ENCODE measurements at regions not wholly inside any gene's neighbourhood (a gene's known extent, or its start where the extent isn't known, plus 50 kb on each side); places are given as distances from the start of the nearest gene placed in this dataset.
"Not testable (repeated sequence)": the region's sequence is repeated elsewhere in the genome, so short reads cannot be mapped to it uniquely, and the experiment has no call there.

DNA sequence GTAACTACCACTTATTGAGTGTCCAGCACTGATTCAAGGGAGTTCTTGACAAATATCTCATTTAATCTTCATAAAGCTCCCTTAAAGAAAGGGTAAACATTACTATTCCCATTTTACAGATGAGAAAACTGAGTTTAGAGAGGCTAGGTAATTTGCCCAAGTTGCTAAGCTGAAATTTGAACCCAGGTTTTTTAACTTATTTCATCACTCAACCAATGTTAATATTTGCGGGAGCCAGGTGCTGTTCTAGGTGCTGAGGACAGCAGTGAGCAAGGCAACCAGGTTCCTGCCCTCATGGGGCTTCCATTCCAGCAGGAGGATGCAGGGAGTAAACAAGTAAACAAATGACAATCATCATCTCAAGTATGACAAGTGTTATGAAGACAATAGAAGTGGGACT, 104.0 kb upstream of the LHX1 start:
- intact Hi-C loops (cut with micrococcal nuclease): no loop called here
- no peak for ATAC-seq
- no peak for DNase-seq

GRCh38 chr17:36835036-36835435, 102.2 kb upstream of the LHX1 start:
- DNase-seq: no peak
- intact Hi-C loops (cut with micrococcal nuclease): no loop called here

DNA sequence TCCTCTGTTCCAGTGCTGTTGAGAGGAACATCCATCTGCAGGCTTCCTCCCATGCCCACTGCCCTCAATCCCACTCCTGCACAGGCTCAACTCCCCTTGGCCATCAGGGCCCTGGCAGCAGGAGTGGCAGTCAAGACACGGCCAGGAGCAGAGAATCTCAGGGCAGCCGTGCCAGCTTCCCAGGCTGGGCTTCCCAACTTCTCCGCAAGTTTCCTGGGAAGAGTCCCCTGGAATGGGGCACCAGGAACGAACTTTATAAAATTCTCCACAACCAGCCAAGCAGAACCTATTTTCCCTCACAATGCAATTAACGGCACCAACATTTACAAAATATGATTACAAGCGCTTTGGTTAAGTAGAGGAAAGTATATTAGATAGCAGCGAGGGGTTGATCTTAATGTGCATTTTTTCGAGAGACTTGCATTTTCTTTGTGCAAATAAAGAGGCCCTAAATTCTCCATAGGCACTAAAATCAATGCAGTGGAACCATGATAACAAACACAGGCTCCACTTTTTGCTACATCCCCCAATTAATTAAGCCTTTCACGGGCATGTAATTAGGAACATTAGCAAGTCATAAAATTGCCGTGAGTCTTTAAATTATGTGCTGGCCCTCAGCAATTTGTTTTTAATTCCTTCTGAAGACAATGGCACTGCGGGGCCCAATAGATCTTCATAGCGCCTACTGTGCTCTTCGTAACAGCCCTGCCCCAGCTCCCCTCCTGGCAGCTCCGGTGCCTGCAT, 99.9 kb upstream of the LHX1 start:
- intact Hi-C loops (cut with micrococcal nuclease): no loop called here
- DNase-seq: no peak
- ATAC-seq: no peak

More at GRCh38 chr17:36835036-36835435, 102.2 kb upstream of the LHX1 start:
- ATAC-seq: no peak

GRCh38 chr17:36837939-36838272, 99.4 kb upstream of the LHX1 start:
- intact Hi-C loops (cut with micrococcal nuclease): no loop called here
- no peak for DNase-seq
- no peak for ATAC-seq

DNA sequence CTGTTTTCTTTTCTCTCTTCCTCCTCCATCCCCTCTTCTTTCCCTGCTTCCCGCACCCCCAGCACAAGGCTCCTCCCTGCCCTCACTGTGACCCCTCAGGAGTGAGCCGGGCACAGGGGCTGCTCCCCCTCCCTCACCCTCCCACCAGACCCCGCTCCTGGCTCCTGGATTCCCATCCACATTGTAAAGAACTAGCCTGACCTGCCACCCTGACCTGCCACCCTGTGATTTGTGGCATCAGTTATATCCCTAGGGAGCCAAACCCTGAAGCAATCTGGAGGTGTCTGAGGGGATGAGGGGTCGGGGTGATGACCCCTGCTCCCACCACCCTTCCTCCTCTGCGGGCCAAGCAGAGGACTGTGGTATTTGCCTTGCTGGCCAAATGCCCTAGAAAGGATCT, 98.0 kb upstream of the LHX1 start:
- no peak for ATAC-seq
- DNase-seq: no peak
- intact Hi-C loops (cut with micrococcal nuclease): no loop called here

- DNase-seq (no peak), ATAC-seq (no peak)
- intact Hi-C loops (cut with micrococcal nuclease): no loop called here
Observed at GRCh38 chr17:36840796-36841195, 96.5 kb upstream of the LHX1 start.

DNA sequence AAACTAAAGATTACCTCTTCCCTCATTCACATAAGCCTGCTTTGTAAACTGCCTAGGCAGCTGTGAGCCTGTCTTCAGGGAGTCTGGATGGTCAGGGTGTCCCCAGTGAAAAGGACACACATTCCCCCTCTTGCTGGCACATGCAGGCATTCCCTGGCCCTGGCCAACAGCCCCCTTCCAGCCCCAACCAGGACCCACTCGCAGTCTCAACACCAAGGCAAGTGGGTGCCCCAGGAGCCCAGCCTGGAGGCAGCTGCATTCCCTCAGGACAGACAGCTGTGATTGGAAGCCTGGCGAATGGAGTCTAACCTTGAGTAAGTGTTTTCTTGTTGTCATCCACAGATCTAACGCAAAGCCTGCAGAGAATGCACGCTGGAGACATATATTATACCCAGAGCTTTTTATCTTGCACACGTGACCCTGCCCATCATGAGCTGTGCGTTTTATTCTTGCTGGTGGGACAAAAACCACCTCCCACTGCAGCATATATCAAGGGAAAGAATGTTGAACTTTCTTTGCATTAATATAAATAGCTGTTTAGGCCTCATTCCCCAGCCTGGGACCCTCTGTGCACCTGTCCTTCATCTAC, 95.0 kb upstream of the LHX1 start:
- DNase-seq (no peak), ATAC-seq (no peak)
- intact Hi-C loops (cut with micrococcal nuclease): no loop called here

DNA sequence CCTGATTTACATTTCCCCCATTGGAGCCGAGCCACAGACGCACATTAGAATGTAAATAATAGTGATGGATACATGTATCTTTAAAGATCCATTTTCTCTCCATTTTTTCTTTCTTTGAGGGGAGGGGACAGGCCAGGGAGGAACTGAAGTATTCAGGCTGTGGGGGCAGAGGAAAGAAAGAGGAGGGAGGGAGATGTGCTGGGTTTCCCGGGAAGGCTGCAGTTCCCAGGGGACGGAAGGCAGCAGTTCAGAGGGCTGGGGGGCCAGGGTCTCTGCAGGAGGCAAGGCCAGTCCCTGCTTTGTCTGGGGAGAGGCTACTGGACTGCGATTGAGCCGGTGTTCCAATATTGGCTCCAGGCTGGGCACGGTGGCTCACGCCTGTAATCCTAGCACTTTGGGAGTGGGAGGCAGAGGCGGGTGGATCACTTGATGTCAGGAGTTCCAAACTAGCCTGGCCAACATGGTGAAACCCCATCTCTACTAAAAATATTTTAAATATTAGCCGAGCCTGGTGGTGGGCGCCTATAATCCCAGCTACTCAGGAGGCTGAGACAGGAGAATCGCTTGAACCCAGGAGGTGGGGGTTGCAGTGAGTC, 94.2 kb upstream of the LHX1 start:
- ATAC-seq: no peak
- DNase-seq: no peak
- intact Hi-C loops (cut with micrococcal nuclease): no loop called here

- DNase-seq (no peak), ATAC-seq (no peak)
- intact Hi-C loops (cut with micrococcal nuclease): no loop called here
Observed at GRCh38 chr17:36844013-36844412, 93.3 kb upstream of the LHX1 start.

GRCh38 chr17:36844601-36845000, 92.7 kb upstream of the LHX1 start:
- intact Hi-C loops (cut with micrococcal nuclease): no loop called here
- no peak for DNase-seq
- no peak for ATAC-seq

- intact Hi-C loops (cut with micrococcal nuclease): no loop called here
- ATAC-seq: no peak
- no peak for DNase-seq
Observed at GRCh38 chr17:36845916-36846315, 91.4 kb upstream of the LHX1 start.

DNA sequence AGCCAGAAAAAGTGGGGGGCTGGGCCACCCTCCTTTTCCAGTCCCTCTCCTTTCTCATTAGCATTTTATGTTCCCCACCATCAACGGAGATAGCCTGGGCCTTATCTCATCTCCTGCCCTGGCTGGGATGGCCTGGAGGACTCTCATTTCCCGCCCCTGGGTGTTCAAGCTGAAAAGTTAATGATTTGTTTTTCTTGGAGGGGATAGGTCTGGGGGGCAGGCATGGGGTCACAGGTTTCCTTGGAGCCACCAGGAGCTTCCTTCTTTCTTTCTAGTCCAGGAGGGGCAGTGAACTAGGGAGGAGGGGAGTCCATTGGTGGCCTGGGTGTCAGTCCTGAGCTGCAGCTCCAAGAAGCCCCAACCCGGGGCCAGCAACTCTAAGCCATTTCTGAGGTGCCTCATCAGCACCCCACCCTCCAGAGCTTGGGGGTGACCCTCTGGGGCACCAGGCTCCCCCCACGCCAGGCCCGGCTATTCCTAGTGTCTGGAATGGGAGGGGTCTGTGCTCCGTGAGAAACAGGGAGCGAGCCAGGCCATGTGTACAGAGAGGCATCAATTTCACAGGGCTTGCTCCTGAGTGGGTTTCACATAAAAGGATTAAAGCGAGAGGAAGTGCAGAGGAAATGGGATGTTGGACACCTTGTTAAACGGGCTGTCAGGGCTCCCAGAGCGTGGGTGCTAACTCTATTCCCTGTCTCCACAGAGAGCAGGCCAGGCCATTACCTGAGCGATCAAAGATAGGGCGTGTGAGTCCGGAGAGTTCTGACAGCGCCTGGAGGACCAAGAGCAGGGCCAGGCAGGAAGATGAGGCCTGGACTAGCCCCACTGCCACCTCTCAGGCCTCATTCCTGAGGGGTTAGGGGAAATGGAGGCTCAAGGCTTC, 90.6 kb upstream of the LHX1 start:
- intact Hi-C loops (cut with micrococcal nuclease): no loop called here
- ATAC-seq: no peak
- no peak for DNase-seq

GRCh38 chr17:36848008-36848902, 89.0 kb upstream of the LHX1 start:
- intact Hi-C loops (cut with micrococcal nuclease): no loop called here
- no peak for ATAC-seq

GRCh38 chr17:36849020-36849419, 88.3 kb upstream of the LHX1 start:
- intact Hi-C loops (cut with micrococcal nuclease); ATAC-seq; DNase-seq: not testable (repeated sequence)

More at GRCh38 chr17:36848008-36848902, 89.0 kb upstream of the LHX1 start:
- DNase-seq: no peak

DNA sequence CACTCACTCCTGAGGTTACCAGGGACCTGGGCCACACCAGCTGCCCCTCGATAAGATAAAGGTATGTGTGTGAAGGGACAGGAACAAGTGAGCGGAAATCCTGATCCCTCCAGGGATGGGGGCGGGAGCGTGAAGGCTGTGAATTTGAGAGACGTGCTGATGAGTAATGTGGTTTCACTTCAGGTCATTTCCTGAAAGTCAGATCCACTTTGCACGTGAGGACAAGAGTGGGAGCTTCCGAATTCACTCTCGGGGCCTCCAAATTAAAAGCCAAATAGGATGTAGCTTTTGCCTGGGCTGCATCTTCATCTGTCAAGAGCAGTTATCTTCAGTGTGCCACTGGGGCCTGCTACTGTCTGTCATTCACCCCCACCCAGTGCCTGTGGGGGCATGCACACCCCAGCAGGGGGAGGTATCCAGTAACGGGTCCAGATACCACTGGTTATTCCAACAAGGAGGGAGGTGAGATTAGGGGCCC, 87.4 kb upstream of the LHX1 start:
- DNase-seq: no peak
- intact Hi-C loops (cut with micrococcal nuclease): no loop called here
- no peak for ATAC-seq

DNA sequence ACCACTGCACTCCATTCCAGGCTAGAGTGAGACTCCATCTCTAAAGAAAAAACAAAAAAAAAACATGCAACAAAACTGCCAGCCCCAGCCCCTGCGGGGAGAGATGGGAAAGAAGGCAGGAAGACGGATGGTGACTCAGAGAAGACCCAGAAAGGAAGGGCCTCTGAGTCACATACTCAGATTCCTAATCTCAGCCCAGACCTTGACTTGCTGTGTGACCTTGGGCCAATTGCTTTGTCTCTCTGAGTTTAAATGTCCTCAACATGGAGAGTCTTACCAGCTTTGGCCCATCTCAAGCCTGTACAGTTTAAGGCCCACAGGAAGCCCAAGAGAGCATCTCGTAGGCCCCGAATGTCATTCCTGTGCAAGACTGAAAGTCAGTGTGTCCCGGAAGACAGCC, 86.5 kb upstream of the LHX1 start:
- intact Hi-C loops (cut with micrococcal nuclease): no loop called here
- DNase-seq (no peak), ATAC-seq (no peak)

GRCh38 chr17:36851250-36851649, 86.0 kb upstream of the LHX1 start:
- intact Hi-C loops (cut with micrococcal nuclease): no loop called here
- no peak for DNase-seq
- no peak for ATAC-seq

DNA sequence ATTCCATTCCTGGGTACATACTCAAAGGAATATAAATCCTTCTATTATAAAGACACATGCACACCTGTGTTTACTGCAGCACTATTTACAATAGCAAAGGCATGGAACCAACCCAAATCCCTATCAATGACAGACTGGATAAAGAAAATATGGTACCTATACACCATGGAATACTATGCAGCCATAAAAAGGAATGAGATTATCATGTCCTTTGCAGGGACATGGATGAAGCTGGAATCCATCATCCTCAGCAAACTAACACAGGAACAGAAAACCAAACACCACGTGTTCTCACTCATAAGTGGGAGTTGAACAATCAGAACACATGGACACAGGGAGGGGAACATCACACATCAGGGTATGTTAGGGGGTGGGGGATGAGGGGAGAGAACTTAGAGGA, 84.8 kb upstream of the LHX1 start:
- ATAC-seq; DNase-seq; intact Hi-C loops (cut with micrococcal nuclease): not testable (repeated sequence)

DNA sequence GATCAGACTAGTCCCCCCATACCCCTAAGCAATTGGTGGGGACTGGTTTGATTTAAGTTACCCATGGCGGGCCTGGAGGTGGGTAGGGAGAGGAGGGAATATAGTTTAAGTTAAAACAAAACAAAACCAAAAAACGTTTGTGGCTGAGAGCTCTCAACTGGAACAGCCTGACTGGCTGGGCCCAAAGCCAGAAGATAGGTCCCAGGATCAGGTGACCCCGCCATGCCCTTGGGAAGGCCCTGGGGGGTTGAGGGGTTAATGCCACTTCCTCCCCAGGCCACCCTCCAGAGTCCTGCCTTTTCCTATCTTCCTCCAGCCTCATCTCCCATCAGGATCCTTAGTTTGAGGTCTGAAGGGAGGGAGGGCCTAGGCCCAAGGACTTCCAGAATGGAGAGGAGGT, 82.3 kb upstream of the LHX1 start:
- intact Hi-C loops (cut with micrococcal nuclease): no loop called here
- ATAC-seq: no peak
- no peak for DNase-seq
